ENCODE measurements at regions not wholly inside any gene's neighbourhood (a gene's known extent, or its start where the extent isn't known, plus 50 kb on each side); places are given as distances from the start of the nearest gene placed in this dataset.

DNA sequence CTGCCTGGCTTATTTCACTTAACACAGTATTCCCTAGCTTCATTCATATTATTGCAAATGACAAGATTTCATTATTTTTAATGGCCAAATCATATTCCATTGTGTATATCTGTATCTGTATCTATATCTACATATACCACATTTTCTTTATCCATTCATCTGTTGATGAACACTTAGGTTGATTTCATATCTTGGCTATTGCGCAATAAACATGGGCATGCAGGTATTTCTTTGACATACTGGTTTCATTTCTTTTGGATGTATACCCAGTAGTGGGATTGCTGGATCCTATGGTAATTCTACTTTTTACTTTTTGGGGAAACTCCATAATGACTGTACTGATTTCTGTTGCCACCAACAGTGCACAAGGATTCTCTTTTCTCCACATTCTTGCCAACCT lies 68.9 kb upstream of the CREB5 start:
- TF ChIP-seq POLR2A (IDR thresholded peaks at IDR 0.05), result no peak
- TF ChIP-seq, protein P1, sequence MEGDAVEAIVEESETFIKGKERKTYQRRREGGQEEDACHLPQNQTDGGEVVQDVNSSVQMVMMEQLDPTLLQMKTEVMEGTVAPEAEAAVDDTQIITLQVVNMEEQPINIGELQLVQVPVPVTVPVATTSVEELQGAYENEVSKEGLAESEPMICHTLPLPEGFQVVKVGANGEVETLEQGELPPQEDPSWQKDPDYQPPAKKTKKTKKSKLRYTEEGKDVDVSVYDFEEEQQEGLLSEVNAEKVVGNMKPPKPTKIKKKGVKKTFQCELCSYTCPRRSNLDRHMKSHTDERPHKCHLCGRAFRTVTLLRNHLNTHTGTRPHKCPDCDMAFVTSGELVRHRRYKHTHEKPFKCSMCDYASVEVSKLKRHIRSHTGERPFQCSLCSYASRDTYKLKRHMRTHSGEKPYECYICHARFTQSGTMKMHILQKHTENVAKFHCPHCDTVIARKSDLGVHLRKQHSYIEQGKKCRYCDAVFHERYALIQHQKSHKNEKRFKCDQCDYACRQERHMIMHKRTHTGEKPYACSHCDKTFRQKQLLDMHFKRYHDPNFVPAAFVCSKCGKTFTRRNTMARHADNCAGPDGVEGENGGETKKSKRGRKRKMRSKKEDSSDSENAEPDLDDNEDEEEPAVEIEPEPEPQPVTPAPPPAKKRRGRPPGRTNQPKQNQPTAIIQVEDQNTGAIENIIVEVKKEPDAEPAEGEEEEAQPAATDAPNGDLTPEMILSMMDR (IDR thresholded peaks at IDR 0.05 in 4 of 5, conservative IDR thresholded peaks at IDR 0.05 in 1 of 5), result no peak
